ENCODE measurements at regions not wholly inside any gene's neighbourhood (a gene's known extent, or its start where the extent isn't known, plus 50 kb on each side); places are given as distances from the start of the nearest gene placed in this dataset.

GRCh38 chr12:90020014-90020413, 311.4 kb upstream of the ATP2B1 start:
- no peak for DNase-seq (ENCODE audit: low read depth)
- no peak for TF ChIP-seq CTCF (IDR thresholded peaks at IDR 0.05; ENCODE audit: insufficient read depth, low read length)
- H3K4me3 ChIP-seq (ENCODE audit: low read depth, low read length): no peak overlapping the region

- no peak for DNase-seq (ENCODE audit: low read depth)
- no peak for TF ChIP-seq CTCF (IDR thresholded peaks at IDR 0.05; ENCODE audit: insufficient read depth, low read length)
- H3K4me3 ChIP-seq (ENCODE audit: low read depth, low read length): no peak overlapping the region
Observed at GRCh38 chr12:90017316-90017715, 308.7 kb upstream of the ATP2B1 start.

GRCh38 chr12:90015228-90015627, 306.6 kb upstream of the ATP2B1 start:
- H3K4me3 ChIP-seq (ENCODE audit: low read depth, low read length): no peak overlapping the region
- peak; percentile 84 for DNase-seq (ENCODE audit: low read depth)
- TF ChIP-seq CTCF (IDR thresholded peaks at IDR 0.05; ENCODE audit: insufficient read depth, low read length): no peak

GRCh38 chr12:90013409-90013808, 304.8 kb upstream of the ATP2B1 start:
- no peak overlapping the region for H3K4me3 ChIP-seq (ENCODE audit: low read depth, low read length)
- no peak for DNase-seq (ENCODE audit: low read depth)
- no peak for TF ChIP-seq CTCF (IDR thresholded peaks at IDR 0.05; ENCODE audit: insufficient read depth, low read length)

GRCh38 chr12:90010089-90010488, 301.5 kb upstream of the ATP2B1 start:
- no peak for TF ChIP-seq CTCF (IDR thresholded peaks at IDR 0.05; ENCODE audit: insufficient read depth, low read length)
- DNase-seq (ENCODE audit: low read depth): no peak
- no peak overlapping the region for H3K4me3 ChIP-seq (ENCODE audit: low read depth, low read length)

- H3K4me3 ChIP-seq (ENCODE audit: low read depth, low read length): no peak overlapping the region
- no peak for DNase-seq (ENCODE audit: low read depth)
- TF ChIP-seq CTCF (IDR thresholded peaks at IDR 0.05; ENCODE audit: insufficient read depth, low read length): no peak
Observed at GRCh38 chr12:90008277-90008676, 299.6 kb upstream of the ATP2B1 start.

GRCh38 chr12:90004319-90005074, 295.9 kb upstream of the ATP2B1 start:
- no peak for TF ChIP-seq CTCF (IDR thresholded peaks at IDR 0.05; ENCODE audit: insufficient read depth, low read length)
- no peak overlapping the region for H3K4me3 ChIP-seq (ENCODE audit: low read depth, low read length)
- DNase-seq (ENCODE audit: low read depth): no peak
